Activated CD4-positive, alpha-beta T cell treated with anti-CD3 and anti-CD28 coated beads, Interleukin-2, Interleukin-6, amounts not matched to agents 100 ng/mL and 50 ng/mL, durations not matched to agents 16 hours and 8 hours (primary cell): ENCODE measurements at regions not wholly inside any gene's neighbourhood (a gene's known extent, or its start where the extent isn't known, plus 50 kb on each side); places are given as distances from the start of the nearest gene placed in this dataset.
"Not testable (repeated sequence)": the region's sequence is repeated elsewhere in the genome, so short reads cannot be mapped to it uniquely, and the experiment has no call there.

ENCODE experiments used
- DNase-seq: peaks from one replicate; pipeline ENCODE4 v3.0.0-alpha.2; 2020

GRCh38 chr16:63769211-63769610 lies 1352.7 kb downstream of the CDH11 start:
- DNase-seq, result no peak

- DNase-seq, result not testable (repeated sequence)
These were observed 1361.6 kb downstream of the CDH11 start for GRCh38 chr16:63760246-63760645.

- no peak for DNase-seq
These were observed 1369.5 kb downstream of the CDH11 start for GRCh38 chr16:63752347-63752746.

GRCh38 chr16:63749276-63749675 lies 1372.6 kb downstream of the CDH11 start:
- DNase-seq, result no peak

- DNase-seq, result no peak
These were observed 1376.4 kb downstream of the CDH11 start for GRCh38 chr16:63745456-63745855.

GRCh38 chr16:63744077-63744874 lies 1377.6 kb downstream of the CDH11 start:
- DNase-seq, result no peak

- no peak for DNase-seq
These were observed 1379.7 kb downstream of the CDH11 start for GRCh38 chr16:63742150-63742549.

- no peak for DNase-seq
These were observed 1384.2 kb downstream of the CDH11 start for GRCh38 chr16:63737633-63738032.

GRCh38 chr16:63735456-63735855 lies 1386.4 kb downstream of the CDH11 start:
- DNase-seq, result no peak

GRCh38 chr16:63720848-63721247 lies 1401.0 kb downstream of the CDH11 start:
- DNase-seq, result no peak

GRCh38 chr16:63719926-63720325 lies 1401.9 kb downstream of the CDH11 start:
- no peak for DNase-seq

GRCh38 chr16:63717806-63718205 lies 1404.1 kb downstream of the CDH11 start:
- DNase-seq, result no peak

GRCh38 chr16:63714876-63715275 lies 1407.0 kb downstream of the CDH11 start:
- no peak for DNase-seq

GRCh38 chr16:63712725-63713124 lies 1409.1 kb downstream of the CDH11 start:
- DNase-seq, result no peak

- no peak for DNase-seq
These were observed 1418.3 kb downstream of the CDH11 start for GRCh38 chr16:63703612-63704011.

GRCh38 chr16:63702981-63703590 lies 1418.8 kb downstream of the CDH11 start:
- DNase-seq, result no peak

- DNase-seq, result no peak
These were observed 1424.1 kb downstream of the CDH11 start for GRCh38 chr16:63697736-63698135.

- DNase-seq, result no peak
These were observed 1426.5 kb downstream of the CDH11 start for GRCh38 chr16:63695347-63695746.

GRCh38 chr16:63690961-63691360 lies 1430.9 kb downstream of the CDH11 start:
- no peak for DNase-seq

GRCh38 chr16:63690267-63690666 lies 1431.6 kb downstream of the CDH11 start:
- no peak for DNase-seq

GRCh38 chr16:63689068-63689467 lies 1432.8 kb downstream of the CDH11 start:
- DNase-seq, result no peak

- DNase-seq, result no peak
These were observed 1437.4 kb downstream of the CDH11 start for GRCh38 chr16:63684149-63685101.

GRCh38 chr16:63682844-63683243 lies 1439.0 kb downstream of the CDH11 start:
- DNase-seq, result no peak
